Stomach (tissue), 8 donors: ENCODE measurements at regions not wholly inside any gene's neighbourhood (a gene's known extent, or its start where the extent isn't known, plus 50 kb on each side); places are given as distances from the start of the nearest gene placed in this dataset.
"Not testable (repeated sequence)": the region's sequence is repeated elsewhere in the genome, so short reads cannot be mapped to it uniquely, and the experiment has no call there.

Source experiments
- DNase-seq, 2 donors: peaks; one replicate each; pipeline versions ENCODE4 v3.0.0 to v3.0.0-alpha.2; 2013 to 2019
- H3K27ac ChIP-seq, 5 donors: fragments of 200-600 bp in 4 of 5; sonication (generic) in 4 of 5; one replicate each; pipeline ENCODE4 v1.5.1; 2013 to 2019; ENCODE audit warnings: mild to moderate bottlenecking in 1 of 5, moderate library complexity in 1 of 5
- H3K27me3 ChIP-seq, 3 donors: fragments of 200-600 bp; sonication (generic); one replicate each; pipeline ENCODE4 v1.5.1; 2017 to 2019; ENCODE audit warnings: mixed run types in 1 of 3
- H3K36me3 ChIP-seq, 4 donors: fragments of 200-600 bp; sonication (generic); 1 replicate in 3 of 4; 2 replicates in 1 of 4; pipeline ENCODE4 v1.5.1; 2016 to 2019
- H3K4me1 ChIP-seq, 4 donors: fragments of 200-600 bp; sonication (generic); one replicate each; pipeline ENCODE4 v1.5.1; 2016 to 2019
- H3K4me3 ChIP-seq, 4 donors: fragments of 200-600 bp; sonication (generic) in 3 of 4; one replicate each; pipeline ENCODE4 v1.5.1; 2016 to 2019; ENCODE audit warnings: mild to moderate bottlenecking in 1 of 4
- H3K9me3 ChIP-seq, 4 donors: fragments of 200-600 bp; sonication (generic); one replicate each; pipeline ENCODE4 v1.5.1; 2016 to 2019
- CTCF ChIP-seq, 7 experiments: fragments of 450-650 bp in 4 of 7; fragments of 200-600 bp in 3 of 7; sonication (generic) in 3 of 7; IDR thresholded peaks; one replicate each; pipeline ENCODE4 v1.5.1; 2016 to 2019; ENCODE audit warnings: antibody characterized with exemption in 7 of 7, control low read depth in 2 of 7, mild to moderate bottlenecking in 1 of 7
- EP300 ChIP-seq: sonication (generic); formaldehyde crosslinking; IDR thresholded peaks from one replicate; pipeline ENCODE4 v1.6.1; 2017; ENCODE audit warnings: antibody characterized with exemption
- POLR2A ChIP-seq, 4 donors: fragments of 450-650 bp; IDR thresholded peaks; one replicate each; pipeline ENCODE4 v1.6.1; 2016; ENCODE audit warnings: antibody characterized with exemption in 4 of 4, control low read depth in 2 of 4, mild to moderate bottlenecking in 1 of 4, moderate library complexity in 1 of 4
- POLR2AphosphoS5 ChIP-seq, 3 donors: sonication (generic); formaldehyde crosslinking; IDR thresholded peaks; one replicate each; pipeline ENCODE4 v1.6.1; 2016; ENCODE audit warnings: antibody characterized with exemption in 3 of 3
- WGBS, 5 donors: extraction: QIAGEN DNeasy Blood & Tissue Kit in 3 of 5; methylation state at CpG; one replicate each; pipeline versions ENCODE4 v1.1.5 to v1.1.7; 2013 to 2018; 5-methylcytosine and 5-hydroxymethylcytosine counted together
- intact Hi-C: fragments of 100-400 bp; cut with DNase I; formaldehyde crosslinking; loops from one replicate; pipeline ENCODE4 v1.15.1; 2023; ENCODE audit warnings: low total_unique reads
- donor health status: healthy with polysubstance abuse.
- donor health status: Bipolar disorder and iron deficiency.
- donor health status: healthy.

- Histone ChIP-seq H3K27ac (no peak overlapping the region), H3K4me1 (no peaks in the 10 kb centered on the region), H3K36me3 (no peaks in the 10 kb centered on the region), H3K27me3 (no peaks in the 10 kb centered on the region), H3K9me3 (no peaks in the 10 kb centered on the region), H3K4me3 (no peak overlapping the region)
- DNase-seq = no peak
- TF ChIP-seq CTCF (IDR thresholded peaks at IDR 0.05) (no peak), POLR2AphosphoS5 (IDR thresholded peaks at IDR 0.05) (no peak), EP300 (no peak), POLR2A (IDR thresholded peaks at IDR 0.05) (no peak)
- 5 to 21% (median 15%) methylated on average over 1 of the region's 1 CpG for WGBS, 5 donors
- intact Hi-C loops = no loop called here
Observed at GRCh38 chr1:105243969-105244368, 1494.3 kb downstream of the AMY1C start.

- H3K27ac ChIP-seq = no peak overlapping the region
- no peaks in the 10 kb centered on the region for H3K36me3 ChIP-seq
- H3K4me3 ChIP-seq = no peak overlapping the region
- intact Hi-C loops = no loop called here
- no peaks in the 10 kb centered on the region for H3K4me1 ChIP-seq
- DNase-seq = no peak
- H3K27me3 ChIP-seq = no peaks in the 10 kb centered on the region
- 61 to 82% (median 70%) methylated on average over 1 of the region's 1 CpG for WGBS, 5 donors
- H3K9me3 ChIP-seq = no peaks in the 10 kb centered on the region
- TF ChIP-seq EP300 = no peak
Observed at GRCh38 chr1:105254906-105255305, 1505.2 kb downstream of the AMY1C start.

- Histone ChIP-seq H3K36me3 (no peaks in the 10 kb centered on the region), H3K4me3 (no peak overlapping the region), H3K4me1 (no peaks in the 10 kb centered on the region), H3K27me3 (no peaks in the 10 kb centered on the region), H3K9me3 (peaks cover 0 to 14% (median 10%) of the 10 kb centered on the region in 4 donors), H3K27ac (no peak overlapping the region)
- DNase-seq = no peak
- intact Hi-C loops = no loop called here
- WGBS, 5 donors = 74 to 82% (median 75%) methylated on average over 7 of the region's 7 CpGs
- no peak for TF ChIP-seq EP300
- TF ChIP-seq CTCF (IDR thresholded peaks at IDR 0.05) = no peak
- TF ChIP-seq POLR2A (IDR thresholded peaks at IDR 0.05) = no peak
- TF ChIP-seq POLR2AphosphoS5 (IDR thresholded peaks at IDR 0.05) = no peak
Observed at GRCh38 chr1:105260001-105260400, 1510.3 kb downstream of the AMY1C start.

- intact Hi-C loops = no loop called here
- Histone ChIP-seq H3K4me1 (no peaks in the 10 kb centered on the region), H3K4me3 (no peak overlapping the region), H3K9me3 (peaks cover 0 to 9% (median 0%) of the 10 kb centered on the region in 4 donors), H3K27me3 (no peaks in the 10 kb centered on the region), H3K27ac (no peak overlapping the region), H3K36me3 (no peaks in the 10 kb centered on the region)
- no peak for TF ChIP-seq POLR2A (IDR thresholded peaks at IDR 0.05)
- no peak for TF ChIP-seq EP300
- TF ChIP-seq POLR2AphosphoS5 (IDR thresholded peaks at IDR 0.05) = no peak
- no peak for TF ChIP-seq CTCF (IDR thresholded peaks at IDR 0.05)
- 67 to 71% (median 69%) methylated on average over 2 of the region's 2 CpGs for WGBS, 5 donors
- no peak for DNase-seq
Observed at GRCh38 chr1:105270966-105271365, 1521.3 kb downstream of the AMY1C start.

- WGBS, 5 donors = 95 to 99% (median 97%) methylated on average over 8 of the region's 8 CpGs
- H3K4me1 ChIP-seq, H3K27me3 ChIP-seq, intact Hi-C loops, DNase-seq, H3K4me3 ChIP-seq, H3K27ac ChIP-seq, H3K9me3 ChIP-seq, H3K36me3 ChIP-seq: not testable (repeated sequence)
Observed at GRCh38 chr1:105272376-105272775, 1522.7 kb downstream of the AMY1C start.

- Histone ChIP-seq H3K27ac (no peak overlapping the region), H3K27me3 (no peaks in the 10 kb centered on the region), H3K4me1 (no peaks in the 10 kb centered on the region), H3K36me3 (no peaks in the 10 kb centered on the region), H3K4me3 (no peak overlapping the region), H3K9me3 (peaks cover 0 to 4% (median 1%) of the 10 kb centered on the region in 4 donors)
- no peak for TF ChIP-seq CTCF (IDR thresholded peaks at IDR 0.05)
- no peak for TF ChIP-seq POLR2A (IDR thresholded peaks at IDR 0.05)
- no peak for TF ChIP-seq POLR2AphosphoS5 (IDR thresholded peaks at IDR 0.05)
- TF ChIP-seq EP300 = no peak
- WGBS, 5 donors = 79 to 96% (median 87%) methylated on average over 2 of the region's 2 CpGs
- DNase-seq = no peak
- intact Hi-C loops = no loop called here
Observed at GRCh38 chr1:105294838-105295237, 1545.1 kb downstream of the AMY1C start.
